GM18868 (cell line): ENCODE measurements at regions not wholly inside any gene's neighbourhood (a gene's known extent, or its start where the extent isn't known, plus 50 kb on each side); places are given as distances from the start of the nearest gene placed in this dataset.
"Not testable (repeated sequence)": the region's sequence is repeated elsewhere in the genome, so short reads cannot be mapped to it uniquely, and the experiment has no call there.

Source experiments
- ATAC-seq: cut with Tn5 transposase; IDR thresholded peaks from one replicate; pipeline ENCODE4 v1.9.1; 2021; ENCODE audit warnings: mild to moderate bottlenecking, moderate library complexity; ENCODE audit not compliant: unreplicated experiment

DNA sequence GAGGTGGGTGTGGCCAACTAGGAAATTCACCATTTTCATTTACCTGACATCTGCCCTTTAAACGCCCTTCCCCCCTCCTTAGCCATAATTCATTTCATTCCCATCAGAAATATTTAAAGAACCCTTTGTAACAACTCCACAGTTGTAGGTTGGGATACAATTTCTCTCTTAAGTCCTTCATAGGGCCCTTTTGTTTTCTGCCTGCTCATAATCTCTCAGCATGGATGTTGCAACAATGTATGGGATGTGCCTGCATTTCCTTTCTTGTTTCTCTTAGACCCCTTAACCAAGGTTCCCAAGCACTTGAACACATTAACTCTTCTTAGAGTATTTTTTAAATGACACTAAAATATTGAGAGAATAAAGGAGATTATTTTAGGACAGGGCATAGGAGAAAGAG, 51.7 kb upstream of the MYO10 start:
- ATAC-seq: no peak

GRCh38 chr5:16990817-16991520, 54.9 kb upstream of the MYO10 start:
- ATAC-seq: not testable (repeated sequence)

DNA sequence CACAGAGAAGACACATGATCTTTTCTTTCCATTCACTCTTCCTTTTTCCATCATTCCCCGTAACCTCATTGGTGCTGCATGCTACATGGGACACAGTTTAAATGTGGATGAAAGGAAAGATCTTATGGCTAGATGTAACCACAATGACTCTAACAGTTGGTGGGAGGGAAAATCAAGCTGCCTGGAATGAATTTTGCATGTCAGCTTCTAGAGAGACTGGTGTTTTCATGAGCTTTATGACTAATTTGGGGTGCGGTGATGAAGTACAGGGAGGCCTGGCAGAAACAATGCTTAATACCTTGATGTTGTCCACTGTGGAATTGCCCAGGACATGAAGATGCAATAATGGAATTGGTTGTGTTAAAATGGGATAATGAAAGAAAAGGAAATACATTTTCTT, 55.9 kb upstream of the MYO10 start:
- no peak for ATAC-seq

DNA sequence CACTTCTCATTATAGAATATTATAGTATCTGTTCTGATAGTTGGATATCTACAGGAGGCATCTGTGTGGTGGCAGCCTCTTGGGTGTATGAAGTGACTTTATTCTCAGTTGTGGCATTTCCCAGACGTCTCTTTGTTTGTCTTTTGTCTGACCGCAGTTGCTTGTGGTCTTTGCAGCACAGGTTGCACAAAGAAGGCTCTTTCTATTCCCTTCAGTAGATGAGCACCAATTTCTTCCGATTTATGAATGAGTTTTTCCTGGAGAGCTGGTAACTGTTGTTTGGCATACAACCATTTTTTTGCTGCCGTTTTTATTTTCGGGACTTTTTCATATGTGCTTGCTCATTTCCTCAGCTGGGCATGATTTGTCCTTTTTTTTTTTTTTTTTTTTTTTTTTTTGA, 56.4 kb upstream of the MYO10 start:
- no peak for ATAC-seq

- no peak for ATAC-seq
Observed at GRCh38 chr5:16994565-16994964, 58.5 kb upstream of the MYO10 start.

DNA sequence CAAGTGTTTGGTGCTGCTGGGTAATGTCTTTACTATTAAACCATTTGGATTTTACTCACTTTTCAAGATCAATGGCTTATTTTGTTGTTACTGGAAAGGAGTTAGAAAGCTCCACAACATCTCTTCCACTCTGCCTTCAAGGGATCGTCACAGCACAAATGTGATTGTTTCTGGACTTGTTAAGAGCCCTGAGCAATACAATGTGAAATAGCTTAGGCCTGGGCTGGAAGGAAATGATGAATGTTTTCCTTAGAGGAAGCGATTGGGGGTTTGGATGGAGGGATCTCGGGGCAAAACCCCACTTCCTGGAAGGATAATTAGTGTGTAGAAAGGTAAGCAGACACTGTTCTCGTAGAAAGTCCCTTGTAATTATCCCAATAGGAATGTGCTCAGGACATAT, 59.3 kb upstream of the MYO10 start:
- no peak for ATAC-seq

GRCh38 chr5:17000291-17000939, 64.3 kb upstream of the MYO10 start:
- ATAC-seq: no peak

- no peak for ATAC-seq
Observed at GRCh38 chr5:17001428-17001827, 65.3 kb upstream of the MYO10 start.

DNA sequence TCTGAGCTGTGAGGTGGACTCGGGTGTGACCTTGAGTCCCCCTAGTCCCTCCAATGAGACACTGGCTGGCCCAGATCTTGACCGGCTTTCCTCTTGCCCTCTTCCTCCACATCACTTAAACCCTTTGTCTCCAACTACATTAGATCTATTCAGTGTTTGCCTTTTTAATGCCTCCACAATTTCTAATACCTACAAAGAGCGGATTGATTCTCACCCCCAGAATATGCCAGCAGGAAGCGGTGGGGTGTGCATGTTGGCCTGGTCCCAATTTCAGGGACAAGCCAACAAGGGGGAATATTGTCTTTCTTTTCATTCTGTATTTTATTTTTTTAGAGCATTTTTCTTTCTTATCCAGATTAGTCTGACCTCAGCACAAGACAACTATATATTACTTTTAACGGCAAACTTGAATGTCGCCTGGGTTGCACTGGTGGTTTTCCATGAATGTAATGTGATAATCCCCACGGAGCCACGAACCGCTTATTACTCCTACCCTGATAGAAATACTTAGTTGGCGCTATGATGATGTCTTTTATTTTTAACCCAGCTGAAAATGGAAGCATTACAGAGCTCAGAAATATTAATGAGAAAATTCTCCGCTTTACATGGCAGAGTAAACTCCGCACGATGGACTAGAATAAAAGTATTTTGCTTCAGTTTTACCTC, 68.5 kb upstream of the MYO10 start:
- ATAC-seq: no peak

DNA sequence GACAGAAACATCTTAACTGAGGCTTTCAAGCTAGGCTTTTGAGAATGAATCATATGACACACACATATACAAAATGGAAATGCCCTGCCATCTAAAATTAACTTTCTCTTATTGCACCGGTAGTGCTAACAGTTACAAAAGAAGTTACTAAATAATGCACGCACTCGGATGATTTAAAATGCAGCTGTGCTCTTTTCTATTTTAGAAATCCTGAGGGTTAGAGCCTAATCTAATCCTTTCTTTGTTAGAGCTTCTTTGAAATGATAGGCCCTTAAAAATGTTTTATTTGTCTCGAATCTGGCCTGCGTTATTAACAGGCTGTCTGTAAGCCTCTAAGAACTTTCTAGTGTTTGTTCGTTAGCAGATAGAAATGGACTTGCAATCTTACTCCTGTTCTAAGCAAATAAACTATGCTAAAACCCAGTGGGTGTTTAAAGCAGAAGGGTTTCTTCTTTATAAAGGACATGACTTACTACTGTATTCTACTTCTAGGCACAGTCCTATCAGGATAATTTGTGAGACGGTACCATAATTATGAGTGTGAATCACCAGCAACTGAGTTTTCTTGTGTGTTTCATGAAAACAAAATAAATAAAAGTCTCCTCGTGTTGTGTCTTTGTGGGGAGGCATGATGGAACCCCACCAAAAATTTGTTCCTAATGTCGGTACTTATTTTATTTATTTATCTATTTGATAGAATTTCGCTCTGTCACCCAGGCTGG, 69.2 kb upstream of the MYO10 start:
- no peak for ATAC-seq

GRCh38 chr5:17012289-17012688, 76.2 kb upstream of the MYO10 start:
- no peak for ATAC-seq

GRCh38 chr5:17014686-17015085, 78.6 kb upstream of the MYO10 start:
- ATAC-seq: no peak

DNA sequence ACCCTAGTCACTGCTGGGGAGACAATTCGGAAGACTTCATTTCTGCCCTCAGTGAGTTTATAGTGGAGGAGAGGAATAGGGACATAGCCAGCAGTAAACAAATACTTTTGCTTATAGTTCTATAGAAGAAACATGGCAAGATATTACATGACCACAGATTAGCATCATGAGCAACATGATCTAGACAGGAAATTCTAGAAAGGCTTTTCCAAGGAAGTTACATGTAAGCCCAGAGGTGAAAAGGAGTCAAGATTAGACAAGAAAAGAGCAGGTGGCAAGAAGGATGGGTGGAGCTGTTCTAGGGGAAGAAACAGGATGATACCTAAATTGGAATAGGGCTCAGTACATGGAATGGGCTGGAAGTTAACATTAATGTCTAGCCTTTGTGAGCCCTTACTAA, 82.8 kb upstream of the MYO10 start:
- ATAC-seq: no peak

GRCh38 chr5:17019324-17019723, 83.2 kb upstream of the MYO10 start:
- ATAC-seq: no peak

DNA sequence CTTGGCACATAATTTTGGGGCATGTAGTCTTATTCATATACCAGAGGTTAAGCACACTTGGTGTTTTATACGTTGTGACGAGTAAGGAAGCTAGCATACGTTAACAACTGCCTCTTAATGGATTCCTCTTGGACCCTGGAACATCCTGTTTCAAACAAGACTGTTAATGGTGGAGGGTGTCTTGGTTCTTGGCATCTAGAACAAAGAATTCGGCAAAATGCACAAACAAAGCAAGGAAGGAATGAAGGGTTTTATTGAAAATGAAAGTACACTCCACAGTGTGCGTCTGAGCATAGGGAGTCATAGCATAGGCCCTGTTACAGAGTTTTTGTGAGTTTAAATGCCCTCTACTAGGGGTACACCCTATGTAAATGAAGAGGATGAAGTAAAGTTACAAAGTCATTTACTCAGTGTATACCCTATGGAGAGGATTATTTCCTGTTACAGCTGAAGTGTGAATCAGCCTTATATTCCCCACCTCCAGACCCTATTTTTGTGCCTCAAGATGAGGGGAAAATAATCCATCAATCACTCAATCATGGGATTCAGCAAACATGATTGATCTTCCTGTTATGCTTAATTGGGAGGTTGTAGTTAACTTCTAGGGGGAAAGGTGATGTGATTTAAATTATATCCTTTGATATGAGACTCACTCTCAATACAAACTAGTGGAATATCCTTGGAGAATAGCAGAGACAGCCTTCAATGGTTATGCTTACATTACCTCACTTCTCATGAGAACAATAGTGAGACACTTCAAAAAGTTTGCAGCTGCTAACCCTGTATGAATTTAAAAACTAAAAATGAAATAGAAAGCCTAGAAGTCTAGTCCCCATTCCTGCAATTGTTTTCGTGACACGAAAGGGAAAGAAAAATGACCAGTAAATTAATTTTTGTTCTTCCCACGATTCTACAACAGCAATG, 84.9 kb upstream of the MYO10 start:
- peak; percentile 43 for ATAC-seq

DNA sequence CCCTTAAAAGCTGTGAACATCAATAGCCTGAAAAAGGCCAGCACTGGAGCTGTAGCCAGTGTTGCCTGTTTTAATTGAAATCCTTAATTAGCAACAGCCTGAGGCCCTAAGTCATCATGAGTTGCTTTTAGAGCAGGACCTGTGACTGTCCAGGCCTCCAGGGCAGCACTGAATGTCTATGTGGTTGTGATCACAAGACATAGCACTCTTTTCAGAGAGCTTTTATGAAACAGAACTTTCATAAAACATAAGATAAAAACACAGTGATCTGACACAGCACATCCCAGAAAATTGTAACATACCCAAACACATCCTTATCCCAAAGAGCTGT, 85.5 kb upstream of the MYO10 start:
- no peak for ATAC-seq

- ATAC-seq: no peak
Observed at GRCh38 chr5:17022296-17022695, 86.2 kb upstream of the MYO10 start.

- no peak for ATAC-seq
Observed at GRCh38 chr5:17024686-17025180, 88.6 kb upstream of the MYO10 start.

DNA sequence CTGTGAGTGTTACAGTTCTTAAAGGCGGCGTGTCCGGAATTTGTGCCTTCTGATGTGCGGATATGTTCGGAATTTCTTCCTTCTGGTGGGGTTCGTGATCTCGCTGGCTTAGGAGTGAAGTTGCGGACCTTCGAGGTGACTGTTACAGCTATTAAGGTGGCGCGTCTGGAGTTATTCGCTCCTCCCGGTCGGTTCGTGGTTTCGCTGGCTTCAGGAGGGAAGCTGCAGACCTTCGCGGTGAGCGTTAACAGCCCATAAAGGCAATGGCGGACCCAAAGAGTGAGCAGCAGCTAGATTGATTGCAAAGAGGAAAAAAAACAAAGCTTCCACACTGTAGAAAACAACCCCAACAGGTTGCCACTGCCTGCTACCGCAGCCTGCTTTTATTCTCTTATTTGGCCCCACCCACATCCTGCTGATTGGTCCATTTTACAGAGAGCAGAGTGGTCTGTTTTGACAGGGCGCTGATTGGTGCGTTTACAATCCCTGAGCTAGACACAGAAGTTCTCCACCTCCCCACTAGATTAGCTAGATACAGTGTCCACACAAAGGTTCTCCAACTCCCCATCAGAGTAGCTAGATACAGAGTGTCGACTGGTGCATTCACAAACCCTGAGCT, 95.7 kb upstream of the MYO10 start:
- not testable (repeated sequence) for ATAC-seq
